Stomach smooth muscle (tissue), 2 donors: ENCODE measurements at regions not wholly inside any gene's neighbourhood (a gene's known extent, or its start where the extent isn't known, plus 50 kb on each side); places are given as distances from the start of the nearest gene placed in this dataset.
"Not testable (repeated sequence)": the region's sequence is repeated elsewhere in the genome, so short reads cannot be mapped to it uniquely, and the experiment has no call there.

Source experiments
- H3K27ac ChIP-seq: one replicate; pipeline ENCODE4 v1.7.0; 2013; ENCODE audit warnings: mild to moderate bottlenecking, low read length, inconsistent platforms
- H3K27me3 ChIP-seq, 2 donors: one replicate each; pipeline ENCODE4 v1.7.0; 2013; ENCODE audit warnings: low read length in 2 of 2; ENCODE audit not compliant: insufficient read depth in 2 of 2, control insufficient read depth in 1 of 2
- H3K36me3 ChIP-seq, 2 donors: one replicate each; pipeline ENCODE4 v1.7.0; 2013; ENCODE audit warnings: low read length in 2 of 2; ENCODE audit not compliant: control insufficient read depth in 2 of 2, insufficient read depth in 2 of 2
- H3K4me1 ChIP-seq: one replicate; pipeline ENCODE4 v1.7.0; 2013; ENCODE audit warnings: low read length; ENCODE audit not compliant: control insufficient read depth, insufficient read depth
- H3K4me3 ChIP-seq, 2 donors: one replicate each; pipeline ENCODE4 v1.7.0; 2013; ENCODE audit warnings: low read length in 2 of 2
- H3K9ac ChIP-seq, 2 donors: one replicate each; pipeline ENCODE4 v1.7.0; 2013; ENCODE audit warnings: low read length in 2 of 2, mild to moderate bottlenecking in 1 of 2
- H3K9me3 ChIP-seq, 2 donors: one replicate each; pipeline ENCODE4 v1.7.0; 2013; ENCODE audit warnings: low read length in 2 of 2; ENCODE audit not compliant: control insufficient read depth in 2 of 2
- donor health status: healthy.
- donor health status: Pancreatic carcinoma.

GRCh38 chrX:856566-857290, 226.1 kb downstream of the SHOX start:
- no peaks in the 10 kb centered on the region for H3K4me1 ChIP-seq
- H3K9ac ChIP-seq: no peak overlapping the region
- peaks cover 0 to 3% of the 10 kb centered on the region in 2 donors for H3K9me3 ChIP-seq
- no peak overlapping the region for H3K4me3 ChIP-seq
- H3K27ac ChIP-seq: no peak overlapping the region
- H3K36me3 ChIP-seq: no peaks in the 10 kb centered on the region
- H3K27me3 ChIP-seq: no peaks in the 10 kb centered on the region

- H3K9ac ChIP-seq: no peak overlapping the region
- H3K36me3 ChIP-seq: no peaks in the 10 kb centered on the region
- no peaks in the 10 kb centered on the region for H3K27me3 ChIP-seq
- peaks cover 0 to 3% of the 10 kb centered on the region in 2 donors for H3K9me3 ChIP-seq
- H3K4me3 ChIP-seq: no peak overlapping the region
- no peak overlapping the region for H3K27ac ChIP-seq
- no peaks in the 10 kb centered on the region for H3K4me1 ChIP-seq
Observed at GRCh38 chrX:853304-853703, 222.7 kb downstream of the SHOX start.

DNA sequence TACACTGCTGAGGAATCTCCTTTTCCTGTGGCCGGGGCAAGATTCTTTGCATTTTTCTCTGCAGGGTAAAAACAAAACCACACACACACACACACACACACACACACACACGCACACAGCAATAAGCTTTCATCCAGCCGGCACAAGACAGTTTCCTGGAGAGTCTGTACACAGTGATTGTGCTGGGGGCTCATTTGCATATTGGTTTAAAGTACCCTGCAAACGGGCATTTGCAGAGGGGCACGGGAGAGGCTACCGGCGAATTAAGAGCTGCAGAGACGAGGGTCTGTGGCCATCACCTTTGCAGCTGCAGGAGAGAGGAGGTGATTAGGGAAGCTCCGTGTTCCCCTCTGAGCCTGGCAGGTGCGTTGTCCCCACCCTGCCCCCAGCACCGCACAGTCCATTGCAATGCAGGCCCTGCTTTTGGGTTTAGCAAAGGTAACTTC, 219.9 kb downstream of the SHOX start:
- H3K4me1 ChIP-seq: no peaks in the 10 kb centered on the region
- H3K4me3 ChIP-seq: no peak overlapping the region
- H3K9ac ChIP-seq: no peak overlapping the region
- H3K27me3 ChIP-seq: no peaks in the 10 kb centered on the region
- no peaks in the 10 kb centered on the region for H3K36me3 ChIP-seq
- peaks cover 0 to 3% of the 10 kb centered on the region in 2 donors for H3K9me3 ChIP-seq
- no peak overlapping the region for H3K27ac ChIP-seq

- Histone ChIP-seq H3K4me1 (no peaks in the 10 kb centered on the region), H3K4me3 (no peak overlapping the region), H3K9me3 (peaks cover 0 to 1% of the 10 kb centered on the region in 2 donors), H3K36me3 (no peaks in the 10 kb centered on the region), H3K27ac (no peak overlapping the region), H3K9ac (no peak overlapping the region), H3K27me3 (no peaks in the 10 kb centered on the region)
Observed at GRCh38 chrX:848386-848785, 217.8 kb downstream of the SHOX start.

DNA sequence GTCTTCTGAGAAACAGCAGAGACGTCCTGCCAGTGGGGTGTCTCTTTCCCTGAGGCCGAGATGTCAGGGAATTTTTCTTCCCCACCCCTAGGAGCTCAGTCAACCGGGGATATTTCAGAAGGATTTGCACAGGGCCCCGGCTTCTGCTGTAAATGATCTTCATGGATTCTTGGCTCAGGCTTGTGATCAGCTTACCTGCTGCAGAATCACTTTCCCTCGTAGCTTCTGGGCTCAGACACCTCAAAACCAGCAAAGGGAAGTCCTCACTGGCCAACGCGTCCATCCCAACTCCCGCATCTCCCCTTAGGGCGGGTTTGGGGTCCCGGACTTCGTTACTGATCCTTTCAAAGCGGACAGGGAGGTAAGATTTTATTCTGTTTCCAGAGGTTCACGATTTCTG, 212.7 kb downstream of the SHOX start:
- Histone ChIP-seq H3K9me3 (no peaks in the 10 kb centered on the region), H3K27me3 (no peaks in the 10 kb centered on the region), H3K4me3 (no peak overlapping the region), H3K27ac (no peak overlapping the region), H3K36me3 (no peaks in the 10 kb centered on the region), H3K4me1 (no peaks in the 10 kb centered on the region), H3K9ac (no peak overlapping the region)

- Histone ChIP-seq H3K27ac (no peak overlapping the region), H3K9me3 (peaks cover 7 to 9% of the 10 kb centered on the region in 2 donors), H3K9ac (no peak overlapping the region), H3K4me3 (no peak overlapping the region), H3K4me1 (no peaks in the 10 kb centered on the region), H3K36me3 (no peaks in the 10 kb centered on the region), H3K27me3 (peaks cover 0 to 4% of the 10 kb centered on the region in 2 donors)
Observed at GRCh38 chrX:840556-840955, 210.0 kb downstream of the SHOX start.

- H3K27ac ChIP-seq, H3K9ac ChIP-seq, H3K27me3 ChIP-seq, H3K4me1 ChIP-seq, H3K4me3 ChIP-seq, H3K36me3 ChIP-seq: not testable (repeated sequence)
- H3K9me3 ChIP-seq: peaks cover 7 to 13% of the 10 kb centered on the region in 2 donors
Observed at GRCh38 chrX:838666-839065, 208.1 kb downstream of the SHOX start.

- H3K27me3 ChIP-seq, H3K4me1 ChIP-seq, H3K4me3 ChIP-seq: not testable (repeated sequence)
Observed at GRCh38 chrX:835857-836256, 205.3 kb downstream of the SHOX start.

GRCh38 chrX:830532-830931, 199.9 kb downstream of the SHOX start:
- H3K27me3 ChIP-seq: no peaks in the 10 kb centered on the region
- no peaks in the 10 kb centered on the region for H3K36me3 ChIP-seq
- H3K4me1 ChIP-seq: no peaks in the 10 kb centered on the region
- H3K27ac ChIP-seq: no peak overlapping the region
- H3K4me3 ChIP-seq: no peak overlapping the region
- no peak overlapping the region for H3K9ac ChIP-seq
- H3K9me3 ChIP-seq: peaks cover 0 to 7% of the 10 kb centered on the region in 2 donors

More at GRCh38 chrX:835857-836256, 205.3 kb downstream of the SHOX start:
- H3K9me3 ChIP-seq: peaks cover 7 to 16% of the 10 kb centered on the region in 2 donors
- not testable (repeated sequence) for H3K36me3 ChIP-seq, H3K27ac ChIP-seq, H3K9ac ChIP-seq

- Histone ChIP-seq H3K9me3 (peaks cover 0 to 7% of the 10 kb centered on the region in 2 donors), H3K36me3 (no peaks in the 10 kb centered on the region), H3K9ac (no peak overlapping the region), H3K4me3 (no peak overlapping the region), H3K4me1 (no peaks in the 10 kb centered on the region), H3K27me3 (no peaks in the 10 kb centered on the region), H3K27ac (no peak overlapping the region)
Observed at GRCh38 chrX:829145-829544, 198.6 kb downstream of the SHOX start.

DNA sequence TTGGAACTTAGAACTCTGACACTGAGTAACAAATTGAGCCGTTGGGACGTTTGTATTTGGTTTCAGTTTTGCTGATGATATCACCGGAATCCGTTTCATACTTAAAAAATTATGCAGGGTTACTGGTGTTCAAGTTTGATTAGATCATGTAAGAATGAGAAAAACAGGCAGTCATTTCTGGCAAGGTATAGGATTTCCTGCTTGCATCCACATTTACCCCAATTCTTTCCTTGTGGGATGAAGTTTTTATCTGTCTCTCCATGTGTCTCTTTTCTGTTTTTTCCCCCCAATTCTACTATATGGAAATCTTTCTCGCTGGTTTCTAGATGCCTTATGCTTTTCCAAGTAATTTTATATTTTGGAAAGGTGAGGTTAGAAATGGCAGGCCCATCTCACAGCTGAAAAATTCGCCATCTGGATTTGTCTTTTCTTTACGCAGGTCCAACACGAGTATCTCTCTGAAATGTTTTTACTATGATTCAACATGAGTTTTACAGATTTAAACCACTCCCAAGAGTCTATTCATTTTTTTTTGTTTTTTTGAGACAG, 197.9 kb downstream of the SHOX start:
- H3K27ac ChIP-seq: no peak overlapping the region

More for the DNA sequence above, 197.9 kb downstream of the SHOX start:
- H3K27me3 ChIP-seq: no peaks in the 10 kb centered on the region
- H3K36me3 ChIP-seq: no peaks in the 10 kb centered on the region
- no peak overlapping the region for H3K9ac ChIP-seq
- no peaks in the 10 kb centered on the region for H3K4me1 ChIP-seq
- H3K4me3 ChIP-seq: no peak overlapping the region
- H3K9me3 ChIP-seq: peaks cover 0 to 2% of the 10 kb centered on the region in 2 donors
